ENCODE measurements at regions not wholly inside any gene's neighbourhood (a gene's known extent, or its start where the extent isn't known, plus 50 kb on each side); places are given as distances from the start of the nearest gene placed in this dataset.

DNA sequence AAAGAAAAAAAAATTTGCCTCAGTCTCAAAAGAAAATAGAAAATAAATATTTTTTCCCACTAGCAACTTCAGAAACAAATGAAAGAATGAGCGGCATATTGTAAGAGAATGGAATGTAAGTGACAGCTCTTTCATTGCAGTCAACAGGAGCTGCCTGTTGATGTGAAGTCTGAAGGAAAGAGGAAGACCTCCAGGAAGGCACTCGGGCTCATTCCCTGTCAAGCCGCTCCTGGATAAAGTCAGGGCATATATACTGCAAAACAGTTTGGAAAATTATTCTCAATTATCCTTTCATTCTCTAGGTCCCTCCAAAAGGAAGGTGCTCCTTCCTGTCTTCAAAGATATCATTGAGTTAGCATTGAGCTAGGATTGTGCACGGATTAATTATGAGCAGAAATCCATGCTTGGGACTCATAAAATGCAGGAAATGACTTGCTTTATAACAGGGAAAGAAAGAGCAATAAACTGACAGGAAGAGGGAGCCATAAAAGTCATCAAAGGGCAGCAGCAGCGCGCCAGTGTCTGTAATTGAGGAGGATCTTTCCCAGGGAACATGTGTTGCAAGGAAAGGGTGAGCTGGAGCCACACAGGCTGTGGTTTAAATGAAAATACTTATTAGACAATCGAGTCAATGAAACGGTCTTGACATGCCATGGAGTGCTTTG, 218.2 kb downstream of the C6orf118 start:
- Histone ChIP-seq H3K79me1 (ENCODE audit: insufficient read depth, low read depth, low read length, poor library complexity, severe bottlenecking) (no peaks in the 10 kb centered on the region), H3K79me2 (ENCODE audit: insufficient read depth, low read length) (no peaks in the 10 kb centered on the region), H3K9me3 (ENCODE audit: control insufficient read depth, low read depth, low read length) (no peaks in the 10 kb centered on the region), H4K91ac (ENCODE audit: insufficient read length, low read depth, low read length) (no peak overlapping the region), H3K4ac (ENCODE audit: low read depth, low read length) (no peak overlapping the region), H4K8ac (replicated peaks; ENCODE audit: insufficient read length, low read depth, low read length) (no peak overlapping the region), H2BK15ac (ENCODE audit: low read depth, low read length) (no peak overlapping the region), H3K9ac (ENCODE audit: extremely low read depth, insufficient read length, low read length) (no peak overlapping the region), H3K4me1 (ENCODE audit: insufficient read depth, low read length) (no peaks in the 10 kb centered on the region), H2BK120ac (ENCODE audit: low read depth, low read length, poor library complexity, severe bottlenecking) (no peak overlapping the region), H3K27ac (ENCODE audit: insufficient read length, low read depth, low read length) (no peak overlapping the region), H3T11ph (ENCODE audit: low read length) (no peak overlapping the region), H2BK5ac (ENCODE audit: insufficient read length, low read length) (no peak overlapping the region), H3K56ac (ENCODE audit: insufficient read length, low read depth, low read length) (no peak overlapping the region), H4K20me1 (ENCODE audit: control insufficient read depth, insufficient read depth, insufficient read length) (no peaks in the 10 kb centered on the region), H3K27me3 (ENCODE audit: insufficient read depth, low read length) (no peaks in the 10 kb centered on the region), H2AK5ac (ENCODE audit: insufficient read length, low read length) (no peak overlapping the region), H4K5ac (ENCODE audit: insufficient read length, low read depth, low read length) (no peak overlapping the region), H3K4me2 (ENCODE audit: insufficient read depth, insufficient read length, low read length) (no peak overlapping the region), H3K14ac (ENCODE audit: insufficient read depth, low read length) (no peak overlapping the region), H3K23me2 (ENCODE audit: insufficient read length, low read depth, low read length, poor library complexity, severe bottlenecking) (no peaks in the 10 kb centered on the region), H3K18ac (ENCODE audit: insufficient read length, low read depth, low read length) (no peak overlapping the region), H2BK20ac (ENCODE audit: low read depth, low read length, poor library complexity, severe bottlenecking) (no peak overlapping the region), H2BK12ac (ENCODE audit: insufficient read length, low read depth, low read length) (no peak overlapping the region), H2AFZ (ENCODE audit: low read length) (no peak overlapping the region), H3K23ac (ENCODE audit: insufficient read length, low read depth, low read length) (no peak overlapping the region)
- WGBS (ENCODE audit: extremely low coverage, insufficient read length, low lambda C conversion rate): no CpG with 5 or more reads among the region's 8 CpGs
- H3K4me1 Mint-ChIP-seq: no peaks in the 10 kb centered on the region
- no peak overlapping the region for H3K4me3 Mint-ChIP-seq
- no peaks in the 10 kb centered on the region for H3K27me3 Mint-ChIP-seq (ENCODE audit: low read depth)
- H3K27ac Mint-ChIP-seq: no peak overlapping the region
- no peak for TF ChIP-seq CTCF (conservative IDR thresholded peaks at IDR 0.05)
- peaks cover 2 to 20% (median 13%) of the 10 kb centered on the region in 3 experiments; a peak in 6 of 7 replicates for H3K36me3 Mint-ChIP-seq (ENCODE audit: insufficient read depth in 1 of 3, low read depth in 3 of 3)
- H3K9me3 Mint-ChIP-seq: peaks cover 17 to 23% of the 10 kb centered on the region in 2 experiments
- no peak for DNase-seq

Measured in H9 (cell line).